GM19043 (cell line): ENCODE measurements at regions not wholly inside any gene's neighbourhood (a gene's known extent, or its start where the extent isn't known, plus 50 kb on each side); places are given as distances from the start of the nearest gene placed in this dataset.
"Not testable (repeated sequence)": the region's sequence is repeated elsewhere in the genome, so short reads cannot be mapped to it uniquely, and the experiment has no call there.

Experiments used
- ATAC-seq: cut with Tn5 transposase; IDR thresholded peaks from one replicate; pipeline ENCODE4 v1.9.1; 2021; ENCODE audit warnings: low read depth; ENCODE audit not compliant: unreplicated experiment

GRCh38 chr1:176396604-176397395 is 66.2 kb upstream of the PAPPA2 start:
- ATAC-seq, result not testable (repeated sequence)

GRCh38 chr1:176391621-176392020 is 71.4 kb upstream of the PAPPA2 start:
- no peak for ATAC-seq

DNA sequence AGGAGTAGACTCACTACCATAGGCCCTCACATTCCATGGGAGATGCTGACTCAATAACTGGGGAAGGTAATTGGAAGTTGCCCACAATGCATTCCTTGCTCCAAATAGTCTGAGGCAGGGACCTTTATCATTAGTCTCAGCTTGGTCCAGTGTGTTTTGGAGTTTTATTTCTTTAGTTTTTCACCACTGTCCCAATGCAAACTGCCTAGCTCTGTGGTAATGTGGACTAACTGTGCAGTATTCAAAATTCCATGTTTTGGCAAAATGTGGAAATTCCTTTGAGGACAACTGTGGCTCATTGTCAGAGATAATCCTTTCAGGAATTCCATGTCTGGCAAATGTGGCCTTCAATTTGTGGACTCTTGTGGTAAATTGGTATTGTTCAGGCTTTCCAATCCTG is 78.1 kb upstream of the PAPPA2 start:
- ATAC-seq, result no peak

DNA sequence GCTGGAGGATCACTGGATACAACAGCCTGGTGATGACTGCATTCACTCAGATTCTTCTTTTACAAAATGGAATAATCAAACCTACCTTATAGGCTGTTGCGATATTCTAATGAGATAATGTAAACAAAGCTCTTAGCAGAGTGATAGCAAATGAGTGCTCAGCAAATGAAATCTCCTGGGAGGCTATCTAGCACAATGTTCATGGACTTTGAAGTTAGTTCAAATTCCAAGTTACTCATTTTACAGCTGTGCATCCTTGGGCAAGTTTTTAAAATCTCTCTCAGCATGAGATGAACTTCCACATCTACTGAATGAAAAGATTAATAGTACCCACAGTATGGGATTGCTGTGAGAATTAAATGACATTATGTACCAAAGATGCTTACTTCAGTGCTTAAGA is 80.8 kb upstream of the PAPPA2 start:
- ATAC-seq, result no peak

GRCh38 chr1:176379626-176380339 is 83.2 kb upstream of the PAPPA2 start:
- ATAC-seq, result no peak

DNA sequence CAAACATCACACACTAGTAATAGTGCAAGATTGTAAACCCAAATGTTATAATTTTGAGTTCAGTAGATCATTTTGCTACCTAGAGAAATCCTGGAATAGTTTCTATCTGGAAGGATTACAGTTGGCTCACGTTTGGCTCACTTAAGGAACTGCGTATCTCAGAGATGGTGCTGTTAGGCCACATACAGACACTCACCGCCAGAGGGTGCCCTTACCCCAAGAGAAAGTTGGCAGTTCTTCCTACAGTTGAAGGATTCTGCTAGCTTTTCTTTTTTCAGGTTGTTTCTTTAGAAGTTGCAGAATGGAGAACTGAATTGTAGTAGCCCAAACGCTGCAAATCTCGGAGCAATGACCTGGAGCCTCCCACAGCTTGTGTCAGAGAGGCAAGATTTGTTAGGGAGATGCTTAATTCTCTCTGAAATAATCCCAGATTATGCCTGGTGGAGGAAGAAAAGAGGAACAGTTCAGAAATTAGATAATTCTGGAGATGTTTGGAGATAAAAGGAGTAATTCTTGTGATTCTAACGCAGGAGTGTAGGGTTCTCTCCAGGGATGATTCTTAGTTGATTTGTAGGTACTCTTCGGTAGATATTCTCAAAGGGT is 87.9 kb upstream of the PAPPA2 start:
- ATAC-seq, result peak; percentile 92

DNA sequence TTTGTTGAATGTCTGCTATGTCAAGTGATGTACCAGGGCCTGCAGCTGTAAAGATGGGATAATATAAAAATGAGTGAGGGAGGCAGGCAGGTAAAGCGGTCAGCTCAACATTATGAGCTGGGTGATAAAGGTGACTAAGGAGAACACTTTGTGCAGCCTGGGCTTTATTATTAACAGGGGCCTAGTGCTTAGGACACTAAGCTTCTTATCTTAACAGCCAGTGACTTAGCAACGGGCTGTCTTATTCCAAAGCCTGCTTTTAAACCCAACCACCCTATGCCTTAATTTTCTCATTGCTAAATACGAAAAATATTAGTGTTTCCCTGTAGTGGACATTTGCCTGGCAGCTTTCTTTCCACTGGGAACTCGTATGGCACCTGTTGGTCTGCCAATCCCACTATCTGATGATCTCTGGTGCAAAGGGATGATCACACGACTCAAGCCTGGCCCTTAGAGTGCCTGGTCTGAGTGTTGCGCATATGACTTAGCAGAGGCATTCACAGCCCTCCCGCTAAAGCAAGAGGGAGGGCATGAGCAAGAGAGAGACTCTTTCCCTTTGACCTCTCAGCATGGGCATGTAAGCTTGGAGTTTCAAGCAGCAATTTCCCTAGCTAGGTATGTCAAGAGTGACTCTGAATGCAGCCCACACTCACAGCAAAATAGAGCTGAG is 98.6 kb upstream of the PAPPA2 start:
- ATAC-seq, result no peak

- not testable (repeated sequence) for ATAC-seq
Measured at GRCh38 chr1:176349135-176349715, 113.8 kb upstream of the PAPPA2 start.

- no peak for ATAC-seq
Measured at GRCh38 chr1:176341656-176342055, 121.3 kb upstream of the PAPPA2 start.

GRCh38 chr1:176338877-176339276 is 124.1 kb upstream of the PAPPA2 start:
- ATAC-seq, result no peak

DNA sequence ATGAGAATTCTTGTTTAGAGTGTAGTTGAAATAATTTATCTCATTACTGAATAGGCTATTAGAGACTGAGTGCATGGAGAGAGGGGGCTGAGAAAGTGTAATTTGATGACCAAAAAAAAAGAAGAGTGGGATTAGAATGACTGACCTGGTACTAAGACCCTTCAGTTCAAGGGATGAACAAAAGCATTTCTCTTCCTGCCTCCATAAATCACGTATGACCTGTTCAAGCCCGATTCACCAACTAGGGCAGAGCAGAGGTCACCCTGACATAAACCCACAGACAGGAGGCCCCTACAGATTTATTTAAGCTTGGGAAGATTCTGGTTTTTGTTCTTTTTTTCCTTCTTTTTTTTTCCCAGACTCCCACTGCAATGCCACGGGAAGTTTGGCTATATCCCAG is 123.7 kb upstream of the COP1 start:
- ATAC-seq, result no peak

DNA sequence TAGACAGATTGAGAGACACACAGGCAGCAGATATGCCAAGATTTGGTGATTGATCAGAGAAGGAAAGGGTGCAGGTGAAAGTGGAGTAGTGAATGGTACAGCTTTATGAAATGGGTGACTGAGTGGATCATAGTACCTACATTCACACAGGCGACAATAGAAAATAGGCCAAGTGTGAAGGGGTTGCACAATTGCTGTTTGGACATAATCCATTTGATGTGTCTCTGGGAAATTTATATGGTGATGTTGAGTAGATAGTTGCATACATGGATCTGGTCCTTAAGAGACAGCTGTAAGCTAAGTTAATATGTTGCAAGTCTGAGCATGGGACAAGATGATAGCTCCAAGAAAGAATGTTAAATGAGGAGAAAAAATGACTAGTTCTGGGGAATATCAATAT is 118.6 kb upstream of the COP1 start:
- ATAC-seq, result no peak

DNA sequence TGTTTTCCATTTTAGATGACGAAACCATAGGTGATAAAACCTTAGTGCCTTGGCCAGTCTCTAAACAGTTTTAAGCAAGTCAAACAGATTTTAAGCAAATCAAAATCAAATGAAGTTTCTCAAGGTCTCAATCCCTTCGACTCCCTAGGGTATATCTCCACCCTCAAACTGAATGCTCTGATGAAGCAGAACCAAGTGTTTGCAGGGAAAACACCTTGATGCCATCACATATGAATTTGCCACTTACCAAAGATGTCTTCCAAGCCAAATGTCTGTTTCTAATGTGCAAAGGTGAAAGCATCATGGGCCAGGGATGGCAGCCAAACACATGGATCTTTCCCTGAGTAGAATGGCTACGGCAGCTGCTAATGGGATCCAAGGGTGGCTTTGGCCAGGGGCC is 116.4 kb upstream of the COP1 start:
- ATAC-seq, result no peak

DNA sequence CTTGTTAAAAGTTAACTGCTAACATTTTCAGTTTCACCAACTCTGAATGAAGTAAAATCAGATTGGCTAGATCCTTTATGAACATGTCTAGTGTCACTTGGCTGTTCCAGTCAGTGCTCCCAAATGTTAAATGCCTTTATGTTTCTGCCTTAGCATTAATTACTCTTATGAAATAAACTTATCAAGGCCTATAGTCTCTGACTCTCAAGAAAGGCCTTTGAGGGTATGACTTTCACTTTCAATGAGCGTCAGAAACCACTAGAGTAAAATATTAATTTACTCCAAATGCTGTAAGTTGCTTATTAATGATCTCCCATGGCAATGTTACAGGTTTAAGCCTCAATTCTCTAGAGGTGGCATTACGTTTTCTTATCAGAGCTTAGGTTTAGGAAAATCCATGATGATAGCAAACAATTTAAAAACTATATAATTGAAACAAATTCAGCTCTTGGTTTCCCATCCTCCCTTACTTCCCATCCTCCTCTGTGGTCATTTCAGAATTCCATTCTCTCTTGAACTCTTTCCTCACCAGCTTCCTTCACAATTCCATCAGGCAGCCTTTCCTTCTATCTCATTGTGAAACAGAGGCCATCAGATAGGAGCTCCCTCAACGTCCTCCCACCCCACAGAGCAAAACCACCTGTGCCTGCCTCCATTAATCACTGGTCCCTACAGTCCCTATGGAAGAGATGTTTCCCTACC is 108.6 kb upstream of the COP1 start:
- ATAC-seq, result peak; percentile 86

- ATAC-seq, result not testable (repeated sequence)
Measured at GRCh38 chr1:176296602-176297001, 89.5 kb upstream of the COP1 start.

DNA sequence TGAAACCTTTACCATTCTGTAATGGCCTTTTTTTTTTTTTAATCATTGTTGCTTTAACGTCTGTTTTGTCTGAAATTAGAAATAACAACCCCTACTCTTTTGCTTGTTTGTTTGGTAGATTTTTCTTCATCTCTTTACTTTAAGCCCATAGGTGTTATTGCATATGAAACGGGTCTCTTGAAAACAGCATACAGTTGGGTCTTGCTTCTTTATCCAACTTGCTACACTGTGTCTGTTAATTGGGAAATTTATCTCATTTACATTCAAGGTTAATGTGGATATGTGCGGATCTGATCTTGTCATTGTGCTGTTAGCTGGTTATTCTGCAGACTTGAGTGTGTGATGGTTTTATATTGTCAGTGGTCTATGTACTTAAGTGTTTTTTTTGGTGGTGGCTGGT is 78.9 kb upstream of the COP1 start:
- ATAC-seq, result no peak

- no peak for ATAC-seq
Measured at GRCh38 chr1:176271572-176271971, 64.5 kb upstream of the COP1 start.
